NCI-H510A treated with DMSO at 0.1 percent for 48 hours (cell line): ENCODE measurements at regions not wholly inside any gene's neighbourhood (a gene's known extent, or its start where the extent isn't known, plus 50 kb on each side); places are given as distances from the start of the nearest gene placed in this dataset.

ENCODE experiments used
- DNase-seq: peaks from one replicate; lab custom pipeline; 2025; lab: John Stamatoyannopoulos, UW

GRCh38 chr2:183284606-183285005, 160.4 kb downstream of the NUP35 start:
- no peak for DNase-seq

GRCh38 chr2:183291436-183291835, 167.2 kb downstream of the NUP35 start:
- no peak for DNase-seq

GRCh38 chr2:183292028-183292427, 167.8 kb downstream of the NUP35 start:
- DNase-seq, result no peak

GRCh38 chr2:183339311-183339710, 215.1 kb downstream of the NUP35 start:
- no peak for DNase-seq

GRCh38 chr2:183341057-183341456, 216.8 kb downstream of the NUP35 start:
- no peak for DNase-seq

- no peak for DNase-seq
These were observed 223.7 kb downstream of the NUP35 start for GRCh38 chr2:183347969-183348368.

GRCh38 chr2:183348492-183348891, 224.2 kb downstream of the NUP35 start:
- no peak for DNase-seq

- no peak for DNase-seq
These were observed 224.8 kb downstream of the NUP35 start for GRCh38 chr2:183349091-183349490.

GRCh38 chr2:183359867-183360266, 235.6 kb downstream of the NUP35 start:
- no peak for DNase-seq

GRCh38 chr2:183371545-183371944, 247.3 kb downstream of the NUP35 start:
- no peak for DNase-seq

- DNase-seq, result no peak
These were observed 251.6 kb downstream of the NUP35 start for GRCh38 chr2:183375821-183376220.

- no peak for DNase-seq
These were observed 259.6 kb downstream of the NUP35 start for GRCh38 chr2:183383854-183384253.

- DNase-seq, result no peak
These were observed 265.4 kb downstream of the NUP35 start for GRCh38 chr2:183389546-183390080.

- no peak for DNase-seq
These were observed 265.9 kb downstream of the NUP35 start for GRCh38 chr2:183390109-183390508.

GRCh38 chr2:183404392-183404791, 280.1 kb downstream of the NUP35 start:
- no peak for DNase-seq

- DNase-seq, result no peak
These were observed 284.3 kb downstream of the NUP35 start for GRCh38 chr2:183408562-183408961.

GRCh38 chr2:183409662-183410061, 285.4 kb downstream of the NUP35 start:
- DNase-seq, result no peak

- no peak for DNase-seq
These were observed 292.5 kb downstream of the NUP35 start for GRCh38 chr2:183416753-183417152.

- DNase-seq, result no peak
These were observed 302.6 kb downstream of the NUP35 start for GRCh38 chr2:183426825-183427224.

GRCh38 chr2:183427558-183427957, 303.3 kb downstream of the NUP35 start:
- DNase-seq, result no peak

GRCh38 chr2:183428881-183429280, 304.6 kb downstream of the NUP35 start:
- DNase-seq, result no peak

GRCh38 chr2:183438541-183438940, 314.3 kb downstream of the NUP35 start:
- no peak for DNase-seq

- DNase-seq, result no peak
These were observed 330.8 kb downstream of the NUP35 start for GRCh38 chr2:183455056-183455455.

GRCh38 chr2:183456177-183456576, 331.9 kb downstream of the NUP35 start:
- DNase-seq, result no peak

- DNase-seq, result no peak
These were observed 334.2 kb downstream of the NUP35 start for GRCh38 chr2:183458460-183458859.
